Fibroblast of villous mesenchyme (primary cell): ENCODE measurements at regions not wholly inside any gene's neighbourhood (a gene's known extent, or its start where the extent isn't known, plus 50 kb on each side); places are given as distances from the start of the nearest gene placed in this dataset.

Source experiments
- DNase-seq: peaks from one replicate; pipeline ENCODE4 v3.0.0-alpha.2; 2010; ENCODE audit warnings: low read depth
- H3K4me3 ChIP-seq: 2 replicates; pipeline ENCODE4 v1.5.1; 2011; ENCODE audit warnings: low read depth, mild to moderate bottlenecking, low read length
- TF ChIP-seq, protein P1 (sequence below): IDR thresholded peaks from 2 replicates; pipeline ENCODE4 v1.5.1; 2012; ENCODE audit warnings: low read depth, mild to moderate bottlenecking, low read length; ENCODE audit not compliant: insufficient read depth

DNA sequence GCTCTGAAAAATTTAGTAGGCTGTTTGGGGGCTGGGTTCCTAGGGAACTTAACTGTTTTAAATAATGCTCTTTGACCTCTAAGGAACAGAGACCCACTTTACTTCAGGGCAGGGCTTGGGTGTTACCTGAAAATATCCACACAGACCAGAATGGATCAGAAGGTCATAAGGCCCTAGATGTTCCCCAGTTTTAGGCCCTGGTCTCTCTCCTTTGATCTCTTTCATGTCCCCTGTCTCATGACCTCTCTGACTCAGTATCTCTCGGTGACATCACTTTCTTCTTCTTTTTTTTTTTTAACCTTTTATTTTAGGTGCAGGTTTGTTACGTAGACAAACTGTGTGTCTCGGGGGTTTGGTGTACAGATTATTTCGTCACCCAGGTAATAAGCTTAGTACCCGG, 272.1 kb upstream of the SGK1 start:
- no peak overlapping the region for H3K4me3 ChIP-seq
- no peak for DNase-seq
- TF ChIP-seq, protein P1, sequence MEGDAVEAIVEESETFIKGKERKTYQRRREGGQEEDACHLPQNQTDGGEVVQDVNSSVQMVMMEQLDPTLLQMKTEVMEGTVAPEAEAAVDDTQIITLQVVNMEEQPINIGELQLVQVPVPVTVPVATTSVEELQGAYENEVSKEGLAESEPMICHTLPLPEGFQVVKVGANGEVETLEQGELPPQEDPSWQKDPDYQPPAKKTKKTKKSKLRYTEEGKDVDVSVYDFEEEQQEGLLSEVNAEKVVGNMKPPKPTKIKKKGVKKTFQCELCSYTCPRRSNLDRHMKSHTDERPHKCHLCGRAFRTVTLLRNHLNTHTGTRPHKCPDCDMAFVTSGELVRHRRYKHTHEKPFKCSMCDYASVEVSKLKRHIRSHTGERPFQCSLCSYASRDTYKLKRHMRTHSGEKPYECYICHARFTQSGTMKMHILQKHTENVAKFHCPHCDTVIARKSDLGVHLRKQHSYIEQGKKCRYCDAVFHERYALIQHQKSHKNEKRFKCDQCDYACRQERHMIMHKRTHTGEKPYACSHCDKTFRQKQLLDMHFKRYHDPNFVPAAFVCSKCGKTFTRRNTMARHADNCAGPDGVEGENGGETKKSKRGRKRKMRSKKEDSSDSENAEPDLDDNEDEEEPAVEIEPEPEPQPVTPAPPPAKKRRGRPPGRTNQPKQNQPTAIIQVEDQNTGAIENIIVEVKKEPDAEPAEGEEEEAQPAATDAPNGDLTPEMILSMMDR: no peak

DNA sequence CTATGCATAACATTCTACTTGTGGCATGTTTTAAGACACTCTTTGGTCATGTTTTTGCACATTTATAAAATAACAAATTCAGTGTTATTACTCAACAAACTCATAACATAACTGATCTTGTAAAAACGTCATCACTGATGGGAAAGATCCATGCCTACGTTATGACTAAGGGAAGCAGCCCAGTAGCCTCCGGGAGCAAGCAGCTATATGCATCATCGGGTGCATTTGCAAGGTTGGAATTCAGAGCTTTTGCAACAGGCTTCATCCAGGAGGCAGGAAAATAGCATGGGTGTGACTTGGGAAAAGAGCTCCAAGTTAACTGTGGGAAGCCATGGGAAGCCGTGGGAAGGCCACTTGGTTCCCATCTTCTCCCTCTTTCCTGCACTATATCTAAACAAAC, 271.6 kb upstream of the SGK1 start:
- H3K4me3 ChIP-seq: no peak overlapping the region
- TF ChIP-seq, protein P1: no peak
- DNase-seq: peak; percentile 100

DNA sequence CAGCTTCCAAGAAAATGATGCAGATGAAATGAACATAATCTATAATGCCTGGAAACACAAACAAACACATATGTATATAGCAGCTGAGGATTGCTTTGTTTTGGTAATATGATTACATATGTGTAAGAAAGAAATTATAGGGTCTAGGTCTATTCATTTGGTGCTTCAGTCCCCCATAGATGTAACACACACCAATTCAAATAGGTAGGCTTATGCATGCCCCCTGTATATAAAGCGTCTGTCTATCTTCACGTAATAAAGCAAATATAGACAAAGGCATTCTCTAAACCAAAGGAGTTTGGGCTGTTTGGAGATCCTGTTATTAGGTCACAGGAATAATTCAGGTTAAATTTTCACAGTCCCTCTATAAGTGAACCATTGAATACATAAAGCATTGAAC, 270.4 kb upstream of the SGK1 start:
- H3K4me3 ChIP-seq: no peak overlapping the region
- TF ChIP-seq, protein P1: no peak
- no peak for DNase-seq

DNA sequence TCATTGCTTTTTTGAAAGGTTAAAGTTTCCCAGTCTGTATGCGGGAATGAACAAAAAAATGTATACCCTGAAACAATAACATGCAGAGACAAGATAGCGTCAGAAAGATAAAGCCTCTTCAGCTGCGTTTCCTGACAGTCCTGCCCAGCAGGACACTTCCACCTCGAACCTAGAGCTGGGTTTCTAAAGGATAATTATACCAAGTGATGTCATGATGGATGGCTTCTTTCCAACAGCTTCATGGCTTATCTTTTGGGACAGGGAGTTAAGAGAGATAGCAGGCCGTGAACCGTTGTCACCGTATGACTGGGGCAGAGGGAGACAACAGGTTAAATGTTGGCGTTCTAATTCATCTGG, 267.6 kb upstream of the SGK1 start:
- H3K4me3 ChIP-seq: no peak overlapping the region
- DNase-seq: no peak
- TF ChIP-seq, protein P1: no peak

DNA sequence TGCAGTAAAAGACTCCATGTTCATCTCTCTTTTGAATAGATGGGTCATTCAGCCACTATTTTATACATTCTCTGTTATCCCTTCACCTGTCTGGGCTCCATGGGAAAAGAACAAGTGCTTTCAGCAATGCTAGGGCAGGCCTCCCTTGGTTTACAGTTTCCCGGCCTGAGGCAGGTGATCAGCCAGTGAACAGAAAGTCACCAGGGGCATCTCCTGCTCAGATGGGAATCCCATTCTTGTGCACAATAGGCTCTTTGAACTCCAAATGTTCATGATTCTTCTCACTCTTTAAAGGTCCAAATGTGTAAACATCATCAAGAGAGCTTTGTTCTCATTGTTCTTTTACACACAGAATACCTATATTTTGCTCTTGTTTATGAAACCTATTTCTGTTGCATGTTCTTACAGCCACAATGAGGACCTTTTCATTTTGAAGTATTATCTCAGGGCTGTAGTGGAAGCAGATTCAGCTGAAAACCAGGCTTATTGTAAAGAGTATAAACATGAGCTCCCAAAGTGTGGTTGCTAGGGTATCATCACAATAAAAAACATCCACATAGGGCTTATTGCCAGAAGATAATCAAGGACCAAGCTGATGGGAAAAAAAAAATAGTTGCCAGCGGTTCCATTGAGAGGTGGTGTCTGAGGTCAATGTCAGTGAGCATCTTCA, 267.1 kb upstream of the SGK1 start:
- H3K4me3 ChIP-seq: no peak overlapping the region
- TF ChIP-seq, protein P1: no peak
- peak; percentile 20 for DNase-seq

DNA sequence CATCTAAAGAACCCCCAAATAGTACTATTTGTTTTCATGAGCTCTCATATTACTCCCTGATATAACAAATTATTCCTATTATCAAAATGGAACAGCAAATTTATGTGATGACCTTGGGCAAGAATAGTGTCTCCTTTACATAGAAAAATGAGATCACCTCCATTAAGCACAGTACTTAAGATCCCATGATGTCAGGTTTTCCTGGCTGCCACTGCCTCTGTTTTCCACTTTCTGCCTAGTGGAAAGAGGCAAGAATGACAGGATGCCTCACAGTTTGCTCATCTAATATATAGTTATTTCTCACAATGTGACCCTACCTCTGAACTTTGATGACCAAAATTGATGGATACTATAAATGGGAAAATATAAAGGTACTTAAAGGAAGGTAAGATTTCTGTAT, 260.1 kb upstream of the SGK1 start:
- DNase-seq: peak; percentile 11
- H3K4me3 ChIP-seq: no peak overlapping the region
- TF ChIP-seq, protein P1: peak; percentile 15

DNA sequence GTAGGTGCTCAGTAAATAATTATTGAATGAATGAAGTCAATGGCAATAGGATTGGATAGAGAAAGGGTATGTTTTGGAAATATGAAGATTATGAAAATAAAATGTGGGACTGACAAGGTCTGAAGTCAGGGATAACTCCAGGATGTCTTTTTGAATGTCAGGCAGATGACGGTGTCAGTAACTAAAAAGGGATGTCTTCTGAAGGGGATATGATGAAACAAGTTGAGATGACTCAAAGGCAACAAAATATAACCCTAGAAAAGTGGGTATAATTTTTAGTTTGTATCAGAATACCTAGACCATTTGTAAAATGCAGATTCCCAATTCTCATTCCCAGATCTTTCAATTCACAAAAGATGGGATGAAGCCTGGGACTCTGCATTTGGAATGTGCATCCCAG, 257.3 kb upstream of the SGK1 start:
- H3K4me3 ChIP-seq: no peak overlapping the region
- TF ChIP-seq, protein P1: no peak
- DNase-seq: no peak
